ENCODE measurements at regions not wholly inside any gene's neighbourhood (a gene's known extent, or its start where the extent isn't known, plus 50 kb on each side); places are given as distances from the start of the nearest gene placed in this dataset.

GRCh38 chr7:94055963-94056362 is 51.8 kb upstream of the BET1 start:
- TF ChIP-seq POLR2AphosphoS5 (IDR thresholded peaks at IDR 0.05; ENCODE audit: low read depth) (no peak), CTCF (IDR thresholded peaks at IDR 0.05; ENCODE audit: insufficient read depth, low read length) (no peak)
